HUES48 (cell line): ENCODE measurements at regions not wholly inside any gene's neighbourhood (a gene's known extent, or its start where the extent isn't known, plus 50 kb on each side); places are given as distances from the start of the nearest gene placed in this dataset.
"Not testable (repeated sequence)": the region's sequence is repeated elsewhere in the genome, so short reads cannot be mapped to it uniquely, and the experiment has no call there.

Experiments
- H3K27ac ChIP-seq: one replicate; pipeline ENCODE4 v1.7.0; 2013; ENCODE audit warnings: low read depth, low read length, inconsistent platforms
- H3K27me3 ChIP-seq: 2 replicates; pipeline ENCODE4 v1.6.1; 2013; ENCODE audit warnings: mild to moderate bottlenecking, low read length; ENCODE audit not compliant: control insufficient read depth, insufficient read depth
- H3K36me3 ChIP-seq: 2 replicates; pipeline ENCODE4 v1.6.1; 2013; ENCODE audit warnings: low read length; ENCODE audit not compliant: control insufficient read depth, insufficient read depth
- H3K4me1 ChIP-seq: 2 replicates; pipeline ENCODE4 v1.6.1; 2013; ENCODE audit warnings: mild to moderate bottlenecking, low read length; ENCODE audit not compliant: control insufficient read depth, insufficient read depth
- H3K4me3 ChIP-seq: 2 replicates; pipeline ENCODE4 v1.5.1; 2013; ENCODE audit warnings: mild to moderate bottlenecking, low read depth, low read length
- H3K9ac ChIP-seq: 2 replicates; pipeline ENCODE4 v1.6.1; 2013; ENCODE audit warnings: mild to moderate bottlenecking, low read depth, low read length, moderate library complexity
- H3K9me3 ChIP-seq: 2 replicates; pipeline ENCODE4 v1.6.1; 2013; ENCODE audit warnings: low read length; ENCODE audit not compliant: control insufficient read depth, insufficient read depth

GRCh38 chr12:42923156-42923555, 333.6 kb upstream of the PRICKLE1 start:
- H3K4me1 ChIP-seq: no peaks in the 10 kb centered on the region
- H3K27ac ChIP-seq: no peak overlapping the region
- no peaks in the 10 kb centered on the region for H3K9me3 ChIP-seq
- H3K9ac ChIP-seq: no peak overlapping the region
- no peaks in the 10 kb centered on the region for H3K27me3 ChIP-seq
- no peak overlapping the region for H3K4me3 ChIP-seq
- H3K36me3 ChIP-seq: no peaks in the 10 kb centered on the region

- Histone ChIP-seq H3K36me3 (no peaks in the 10 kb centered on the region), H3K4me1 (no peaks in the 10 kb centered on the region), H3K27ac (no peak overlapping the region), H3K9ac (no peak overlapping the region), H3K4me3 (no peak overlapping the region), H3K27me3 (no peaks in the 10 kb centered on the region), H3K9me3 (no peaks in the 10 kb centered on the region)
These were observed 332.9 kb upstream of the PRICKLE1 start for GRCh38 chr12:42922505-42922850.

DNA sequence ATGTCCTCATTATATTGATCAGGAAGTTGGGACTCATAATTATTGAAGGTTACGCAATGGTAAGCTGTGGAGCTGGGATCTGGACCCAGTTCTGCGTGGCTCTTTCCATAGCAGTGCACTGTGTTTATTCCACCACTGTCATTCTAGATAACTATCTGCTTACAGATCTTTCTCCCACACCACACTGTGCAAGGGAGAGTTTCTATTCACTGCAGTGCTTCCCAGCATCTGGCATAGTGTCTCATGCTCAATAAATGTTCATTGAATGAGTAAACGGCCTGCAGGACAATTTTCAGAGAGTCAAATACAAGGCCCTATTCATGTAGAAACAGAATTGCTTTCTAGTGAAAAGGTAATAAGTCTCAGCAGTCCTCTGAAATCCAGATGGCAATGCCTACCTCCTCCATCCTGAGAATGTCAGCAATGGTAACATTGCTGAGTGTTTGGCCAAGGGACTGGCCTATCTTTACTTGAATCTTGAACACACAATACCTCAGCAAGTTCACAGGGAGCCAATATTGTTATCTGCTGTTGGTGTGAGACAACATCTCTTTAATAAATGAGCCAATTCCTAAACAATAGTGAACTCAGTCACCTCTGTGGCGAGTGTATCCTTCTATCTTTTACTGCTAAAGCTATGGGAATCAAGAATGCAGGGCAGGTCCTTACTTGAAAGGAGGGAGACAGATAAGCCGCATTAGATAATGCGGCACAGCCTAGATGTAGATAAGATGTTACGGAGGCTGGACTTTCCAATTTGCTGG, 332.4 kb upstream of the PRICKLE1 start:
- Histone ChIP-seq H3K4me1 (no peaks in the 10 kb centered on the region), H3K9me3 (no peaks in the 10 kb centered on the region)

GRCh38 chr12:42919691-42920090, 330.1 kb upstream of the PRICKLE1 start:
- no peaks in the 10 kb centered on the region for H3K4me1 ChIP-seq
- no peak overlapping the region for H3K27ac ChIP-seq
- H3K9ac ChIP-seq: no peak overlapping the region
- no peaks in the 10 kb centered on the region for H3K27me3 ChIP-seq
- no peaks in the 10 kb centered on the region for H3K36me3 ChIP-seq
- no peaks in the 10 kb centered on the region for H3K9me3 ChIP-seq
- no peak overlapping the region for H3K4me3 ChIP-seq

More for the DNA sequence above, 332.4 kb upstream of the PRICKLE1 start:
- Histone ChIP-seq H3K27me3 (no peaks in the 10 kb centered on the region), H3K4me3 (no peak overlapping the region), H3K36me3 (no peaks in the 10 kb centered on the region), H3K27ac (no peak overlapping the region), H3K9ac (no peak overlapping the region)

DNA sequence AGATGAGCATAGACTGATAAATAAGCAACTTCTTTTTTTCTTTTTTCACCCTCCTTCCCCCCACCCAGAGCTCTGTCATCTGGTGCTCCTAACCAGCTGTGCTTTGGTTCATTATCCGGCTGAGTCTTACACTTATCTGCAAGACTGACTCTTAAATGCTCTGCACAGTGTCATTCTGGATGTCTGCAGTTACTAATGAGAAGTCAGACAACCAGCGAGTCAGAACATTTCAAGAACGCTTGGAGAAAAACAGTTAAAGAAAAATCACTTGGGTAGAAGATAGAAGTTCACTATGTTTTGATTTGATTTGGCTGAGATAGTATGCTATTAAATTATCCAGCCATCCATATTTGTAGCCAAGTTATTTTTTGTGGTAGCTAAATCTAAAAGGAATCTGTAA, 328.9 kb upstream of the PRICKLE1 start:
- H3K4me1 ChIP-seq: no peaks in the 10 kb centered on the region
- no peak overlapping the region for H3K27ac ChIP-seq
- H3K4me3 ChIP-seq: no peak overlapping the region
- no peaks in the 10 kb centered on the region for H3K36me3 ChIP-seq
- no peak overlapping the region for H3K9ac ChIP-seq
- no peaks in the 10 kb centered on the region for H3K9me3 ChIP-seq
- no peaks in the 10 kb centered on the region for H3K27me3 ChIP-seq

DNA sequence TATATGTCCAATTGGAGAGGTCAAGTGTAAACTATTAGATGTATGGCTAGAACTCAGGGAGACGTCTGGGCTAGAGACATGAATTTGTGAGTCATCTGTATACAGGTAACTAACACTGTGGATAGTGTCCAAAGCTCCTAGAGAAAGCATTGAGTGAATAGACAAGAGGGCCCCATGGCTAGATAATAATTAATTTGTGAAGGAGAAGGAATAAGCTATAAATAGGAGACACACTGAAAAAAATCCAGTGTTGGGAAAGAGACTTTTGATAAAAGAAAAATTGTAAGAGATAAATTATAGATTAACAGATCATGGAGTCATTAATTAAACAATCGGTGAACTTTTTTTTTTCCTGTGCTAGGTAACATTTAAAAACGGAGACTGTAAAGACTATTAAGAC, 326.6 kb upstream of the PRICKLE1 start:
- H3K4me3 ChIP-seq: no peak overlapping the region
- H3K9me3 ChIP-seq: no peaks in the 10 kb centered on the region
- H3K4me1 ChIP-seq: no peaks in the 10 kb centered on the region
- no peaks in the 10 kb centered on the region for H3K36me3 ChIP-seq
- no peak overlapping the region for H3K9ac ChIP-seq
- H3K27me3 ChIP-seq: no peaks in the 10 kb centered on the region
- no peak overlapping the region for H3K27ac ChIP-seq

GRCh38 chr12:42915426-42915825, 325.9 kb upstream of the PRICKLE1 start:
- no peak overlapping the region for H3K27ac ChIP-seq
- no peak overlapping the region for H3K9ac ChIP-seq
- no peaks in the 10 kb centered on the region for H3K4me1 ChIP-seq
- no peaks in the 10 kb centered on the region for H3K36me3 ChIP-seq
- no peak overlapping the region for H3K4me3 ChIP-seq
- H3K9me3 ChIP-seq: no peaks in the 10 kb centered on the region
- H3K27me3 ChIP-seq: no peaks in the 10 kb centered on the region

DNA sequence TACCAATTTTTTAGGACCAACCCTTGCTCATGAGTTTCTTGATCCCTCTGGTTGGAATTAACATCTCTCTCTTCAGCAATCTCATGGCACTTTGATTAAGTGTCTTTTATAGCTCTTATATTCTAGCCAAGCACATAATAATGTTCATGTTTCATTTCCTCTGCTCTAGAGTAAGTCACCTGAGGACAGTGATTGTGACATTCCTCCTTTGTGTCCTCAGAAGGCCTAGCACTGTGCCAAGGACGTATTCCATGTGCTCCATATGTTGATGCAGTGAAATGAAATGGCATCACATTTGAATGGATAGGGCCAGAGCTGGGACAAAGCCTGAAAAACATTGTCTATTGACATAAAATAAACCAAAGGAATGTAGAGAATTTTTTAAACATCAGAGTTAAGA, 322.8 kb upstream of the PRICKLE1 start:
- no peak overlapping the region for H3K4me3 ChIP-seq
- H3K36me3 ChIP-seq: no peaks in the 10 kb centered on the region
- no peaks in the 10 kb centered on the region for H3K27me3 ChIP-seq
- no peak overlapping the region for H3K9ac ChIP-seq
- H3K9me3 ChIP-seq: no peaks in the 10 kb centered on the region
- no peak overlapping the region for H3K27ac ChIP-seq
- H3K4me1 ChIP-seq: no peaks in the 10 kb centered on the region

DNA sequence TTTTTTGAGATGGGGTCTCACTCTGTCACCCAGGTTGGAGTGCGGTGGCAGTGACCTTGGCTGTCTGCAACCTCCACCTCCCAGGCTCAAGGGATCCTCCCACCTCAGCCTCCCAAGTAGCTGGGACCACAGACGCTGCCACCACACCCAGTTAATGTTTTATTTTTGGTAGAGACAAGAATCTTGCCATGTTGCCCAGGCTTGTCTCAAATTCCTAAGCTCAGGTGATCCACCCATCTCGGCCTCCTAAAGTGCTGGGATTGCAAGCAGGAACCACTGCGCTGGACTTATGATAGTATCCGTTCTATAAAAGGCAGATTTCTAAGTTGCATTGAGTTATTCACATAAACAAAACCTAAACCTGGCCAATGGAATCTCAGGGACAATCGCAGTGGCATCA, 321.1 kb upstream of the PRICKLE1 start:
- Histone ChIP-seq H3K4me3 (no peak overlapping the region), H3K27ac (no peak overlapping the region), H3K36me3 (no peaks in the 10 kb centered on the region), H3K4me1 (no peaks in the 10 kb centered on the region), H3K9ac (no peak overlapping the region), H3K27me3 (no peaks in the 10 kb centered on the region), H3K9me3 (no peaks in the 10 kb centered on the region)

- H3K27me3 ChIP-seq: no peaks in the 10 kb centered on the region
- H3K4me3 ChIP-seq: no peak overlapping the region
These were observed 319.2 kb upstream of the PRICKLE1 start for GRCh38 chr12:42908712-42909111.

DNA sequence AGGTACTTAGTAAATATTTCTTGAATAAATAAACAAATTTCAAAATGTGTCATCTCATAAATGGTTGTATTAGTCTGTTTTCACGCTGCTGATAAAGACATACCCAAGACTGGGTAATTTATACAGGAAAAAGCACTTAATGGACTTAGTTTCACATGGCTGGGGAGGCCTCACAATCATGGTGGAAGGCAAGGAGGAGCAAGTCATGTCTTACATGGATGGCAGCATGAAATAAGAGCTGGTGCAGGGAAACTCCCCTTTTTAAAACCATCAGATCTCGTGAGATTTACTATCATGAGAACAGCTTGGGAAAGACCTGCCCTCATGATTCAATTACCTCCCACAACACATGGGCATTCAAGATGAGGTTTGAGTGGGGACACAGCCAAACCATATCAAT, 317.3 kb upstream of the PRICKLE1 start:
- H3K4me3 ChIP-seq, H3K9ac ChIP-seq, H3K4me1 ChIP-seq, H3K27me3 ChIP-seq, H3K9me3 ChIP-seq, H3K36me3 ChIP-seq, H3K27ac ChIP-seq: not testable (repeated sequence)

More at GRCh38 chr12:42908712-42909111, 319.2 kb upstream of the PRICKLE1 start:
- H3K27ac ChIP-seq: no peak overlapping the region
- no peaks in the 10 kb centered on the region for H3K36me3 ChIP-seq
- no peak overlapping the region for H3K9ac ChIP-seq
- H3K9me3 ChIP-seq: no peaks in the 10 kb centered on the region
- no peaks in the 10 kb centered on the region for H3K4me1 ChIP-seq

DNA sequence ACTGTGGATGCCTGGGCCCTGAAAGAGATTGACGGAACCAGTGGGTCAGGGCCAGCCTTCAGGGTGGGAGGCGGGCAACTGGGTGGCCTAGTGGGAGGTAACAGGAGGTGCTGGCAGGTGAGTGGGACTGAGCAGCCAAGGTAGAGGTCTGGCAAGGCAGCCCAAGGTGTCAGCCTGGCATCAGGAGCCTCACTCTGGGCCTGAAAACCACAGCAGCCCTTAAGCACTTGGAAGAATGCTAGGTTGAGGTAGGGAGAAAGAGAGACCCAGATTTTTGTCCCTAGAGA, 315.8 kb upstream of the PRICKLE1 start:
- Histone ChIP-seq H3K9me3 (no peaks in the 10 kb centered on the region), H3K27me3 (no peaks in the 10 kb centered on the region), H3K4me1 (no peaks in the 10 kb centered on the region), H3K9ac (no peak overlapping the region), H3K27ac (no peak overlapping the region), H3K36me3 (no peaks in the 10 kb centered on the region), H3K4me3 (no peak overlapping the region)
